CD4-positive, alpha-beta T cell treated with Interleukin-15 for 1 hour (primary cell): ENCODE measurements at regions not wholly inside any gene's neighbourhood (a gene's known extent, or its start where the extent isn't known, plus 50 kb on each side); places are given as distances from the start of the nearest gene placed in this dataset.
"Not testable (repeated sequence)": the region's sequence is repeated elsewhere in the genome, so short reads cannot be mapped to it uniquely, and the experiment has no call there.

Experiments used
- DNase-seq: peaks from one replicate; pipeline ENCODE4 v3.0.0-alpha.2; 2020

DNA sequence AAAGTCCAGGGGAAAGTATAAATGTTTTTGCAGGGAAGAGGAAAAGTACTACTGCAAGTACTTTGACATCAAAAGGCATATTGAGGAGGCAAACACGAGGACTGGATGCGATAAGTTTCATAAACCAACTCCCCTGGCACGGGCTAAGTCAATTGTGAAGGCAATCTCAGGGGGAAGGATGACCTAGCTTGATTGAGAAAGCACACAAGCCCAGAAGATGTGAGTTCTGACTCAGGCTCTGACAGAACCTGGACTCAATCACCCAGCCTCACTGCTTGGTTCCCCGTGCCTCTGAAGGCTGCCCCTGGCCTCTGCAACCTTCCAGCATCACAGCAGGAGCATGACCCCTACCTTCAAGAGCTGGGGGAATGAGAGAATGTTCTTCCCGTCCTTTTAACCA lies 93.2 kb upstream of the ZNF438 start:
- no peak for DNase-seq

DNA sequence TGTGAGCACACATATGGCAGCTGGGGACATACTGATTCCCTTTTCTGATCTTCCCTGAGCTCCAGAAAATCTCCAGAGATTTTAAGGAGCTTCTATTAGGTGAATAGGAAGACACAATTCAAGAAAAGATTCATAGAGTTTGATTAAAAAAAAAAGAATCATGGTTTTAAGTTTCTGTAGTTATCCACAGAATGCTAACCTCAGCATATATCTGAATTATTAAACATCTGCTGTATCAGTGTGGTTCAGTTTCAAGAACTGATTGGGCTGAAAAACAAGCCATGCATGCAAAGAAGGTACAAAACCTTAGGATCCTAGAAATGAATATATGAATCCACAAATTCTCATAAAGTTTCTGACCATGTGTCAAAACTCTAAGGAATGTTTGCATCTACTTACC lies 94.1 kb upstream of the ZNF438 start:
- DNase-seq, result no peak

DNA sequence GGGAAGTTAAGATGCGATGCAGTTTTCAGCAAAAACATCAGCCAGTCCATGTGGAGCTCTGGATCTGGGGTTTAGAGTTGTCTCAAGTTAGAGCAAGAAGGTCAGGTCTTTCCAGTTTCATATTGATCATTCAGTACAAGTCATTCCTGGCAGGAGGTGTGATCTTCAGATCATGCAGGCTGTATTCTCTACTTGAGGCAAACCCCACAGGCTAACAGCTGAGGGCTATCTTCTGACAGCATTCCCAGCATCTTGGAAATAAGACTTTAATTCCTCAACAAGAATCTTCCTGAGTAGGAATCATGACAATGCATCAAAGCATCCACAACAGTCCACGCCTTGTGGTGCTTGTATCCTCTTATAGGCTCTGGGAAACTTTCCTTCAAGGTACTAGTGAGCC lies 94.9 kb upstream of the ZNF438 start:
- DNase-seq, result no peak

DNA sequence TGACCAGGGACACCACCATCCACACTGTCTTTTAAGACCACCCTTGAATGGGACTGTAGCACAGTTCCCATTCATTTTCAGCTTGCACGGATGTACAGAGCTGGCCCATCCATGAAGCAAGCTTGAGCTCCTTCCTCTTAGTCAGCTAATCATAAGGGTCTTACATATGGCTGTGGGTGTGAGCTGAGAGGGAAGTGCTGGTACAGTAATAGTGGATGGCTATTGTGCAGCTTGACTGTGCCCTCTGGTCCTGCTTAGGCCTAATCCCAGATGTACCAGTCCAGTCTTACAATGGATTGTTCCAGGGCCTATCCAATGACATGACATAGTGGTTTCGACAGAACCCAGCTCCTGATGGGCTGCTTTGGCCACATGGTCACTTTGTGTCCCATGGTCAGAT lies 96.9 kb upstream of the ZNF438 start:
- no peak for DNase-seq

DNA sequence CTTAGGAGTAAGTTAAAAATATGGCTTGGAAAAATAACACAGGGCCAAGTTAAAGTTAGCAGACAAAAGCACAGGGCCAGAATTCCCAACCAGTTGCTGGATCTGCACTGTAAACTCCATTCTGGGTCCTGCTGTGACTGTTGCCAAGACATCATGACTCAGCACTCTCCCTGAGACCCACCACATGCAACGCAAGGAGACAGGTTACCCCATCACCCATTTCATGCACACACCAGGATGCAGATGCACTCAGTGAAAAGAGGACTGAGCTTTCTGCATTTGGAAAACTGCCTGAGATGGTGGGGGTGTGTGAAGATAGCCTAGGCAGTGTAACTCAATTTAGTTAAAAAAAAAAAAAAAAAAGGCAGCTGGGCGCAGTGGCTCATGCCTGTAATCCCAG lies 97.6 kb upstream of the ZNF438 start:
- DNase-seq, result no peak

DNA sequence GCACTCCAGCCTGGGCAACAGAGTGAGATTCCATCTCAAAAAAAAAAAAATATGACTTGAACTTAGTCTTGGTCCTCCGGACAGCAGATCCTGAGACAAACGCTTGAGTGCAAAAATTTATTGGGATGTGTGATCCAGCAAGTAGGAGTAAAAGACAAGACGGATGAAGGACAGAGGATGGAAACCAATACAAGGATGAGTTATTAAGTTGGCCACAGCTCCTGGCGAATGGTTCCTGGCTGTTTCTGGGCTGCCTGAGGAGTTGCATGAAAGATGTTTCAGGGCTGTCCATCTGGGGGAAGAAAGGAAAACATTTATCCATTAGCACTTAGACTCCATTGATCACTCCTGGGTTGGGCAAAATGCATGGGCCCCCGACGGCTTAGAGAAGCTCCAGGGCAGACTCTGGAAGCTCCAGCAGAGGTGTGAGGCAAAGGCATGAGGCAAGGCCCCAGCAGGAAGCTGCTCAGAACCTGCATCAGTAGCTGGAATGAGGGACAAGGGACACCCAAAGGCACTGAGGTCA lies 98.3 kb upstream of the ZNF438 start:
- no peak for DNase-seq

DNA sequence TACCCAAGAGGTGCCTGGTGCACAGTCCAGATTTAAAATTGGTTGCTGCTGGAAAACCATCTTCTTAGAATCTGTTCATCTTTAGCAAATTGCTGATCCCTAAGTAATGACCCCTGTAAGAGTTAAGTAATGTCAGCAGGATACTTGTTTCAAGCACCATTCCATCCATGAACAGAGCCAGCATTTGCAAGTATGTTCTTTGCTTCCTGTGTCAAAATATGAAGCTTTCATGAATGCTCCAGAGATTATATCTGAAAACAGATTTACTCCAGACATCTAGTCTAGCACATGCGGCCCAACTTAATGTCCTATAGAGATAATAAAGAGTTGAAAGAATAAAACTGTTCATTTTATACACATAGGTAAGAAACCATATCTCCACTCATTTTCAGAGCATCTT lies 98.7 kb upstream of the ZNF438 start:
- DNase-seq, result no peak

DNA sequence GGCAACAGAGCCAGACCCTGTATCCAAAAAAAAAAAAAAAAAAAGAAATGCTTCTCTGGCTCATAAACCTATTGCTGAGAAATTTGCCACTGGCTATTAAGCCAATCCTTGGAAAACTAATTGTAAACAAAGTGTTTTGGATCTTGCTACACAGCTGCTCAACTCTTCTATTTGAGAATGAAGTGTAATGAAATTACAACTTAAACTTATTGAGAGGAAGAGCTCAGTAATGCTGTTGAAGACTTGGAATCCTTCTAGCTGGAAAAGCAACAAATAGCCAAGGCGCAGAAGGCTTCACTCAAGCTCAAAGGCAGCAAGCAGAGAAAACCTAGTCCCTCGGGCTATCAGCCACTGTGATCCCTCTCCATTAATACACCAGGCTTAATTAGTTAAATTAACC lies 99.6 kb upstream of the ZNF438 start:
- no peak for DNase-seq

DNA sequence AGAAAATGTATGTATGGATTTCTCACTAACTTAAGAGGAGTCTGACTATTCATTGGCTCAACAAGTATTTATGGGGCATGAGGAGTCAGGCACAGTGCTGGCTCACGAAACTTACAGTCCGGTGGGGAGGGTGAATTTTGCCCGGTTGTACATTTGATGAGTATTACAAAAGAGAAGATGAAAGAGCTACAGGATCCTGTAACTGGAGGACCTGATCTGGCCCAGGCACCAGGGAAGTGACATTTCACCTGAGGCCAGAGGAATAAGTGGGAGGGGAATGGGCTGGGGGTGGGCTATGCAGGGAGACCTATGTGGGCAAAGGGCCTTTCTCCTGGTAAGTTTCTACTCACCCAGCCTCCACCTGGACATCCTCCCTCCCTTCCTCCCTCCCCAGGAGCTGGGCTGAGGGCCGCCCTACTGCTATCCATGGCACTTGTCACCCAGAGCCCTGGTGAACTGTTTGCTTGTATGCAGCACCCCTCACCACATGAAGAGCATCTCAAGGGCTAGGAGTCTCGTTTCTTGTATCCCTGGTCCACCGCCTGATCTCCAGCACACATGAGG lies 101.1 kb upstream of the ZNF438 start:
- DNase-seq, result no peak

DNA sequence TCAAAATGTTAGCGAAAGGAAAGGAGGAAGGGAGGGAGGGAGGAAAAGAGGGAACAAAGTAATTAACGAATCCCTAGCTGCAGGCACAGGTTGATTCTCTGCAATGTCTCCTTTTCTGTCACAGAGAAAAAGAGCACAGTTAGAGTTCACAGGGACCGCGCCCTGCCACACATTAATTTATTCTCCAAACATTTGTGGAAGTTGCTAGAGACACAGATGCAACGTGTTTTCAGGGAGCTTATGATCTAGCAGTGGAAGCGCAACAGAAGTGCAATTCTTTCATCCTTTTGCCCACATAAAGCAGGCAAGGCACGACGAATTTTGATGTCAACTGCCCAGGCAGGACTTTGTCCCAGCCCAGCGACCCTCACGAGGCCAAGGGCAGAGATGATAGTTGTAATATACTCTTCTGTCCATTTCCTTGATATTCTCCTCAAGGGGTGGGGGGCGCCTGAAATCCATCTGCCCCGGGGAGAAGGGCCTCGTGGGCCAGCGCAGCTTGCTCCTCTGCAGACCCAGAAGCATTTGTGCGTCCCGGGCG lies 101.7 kb upstream of the ZNF438 start:
- DNase-seq, result no peak

DNA sequence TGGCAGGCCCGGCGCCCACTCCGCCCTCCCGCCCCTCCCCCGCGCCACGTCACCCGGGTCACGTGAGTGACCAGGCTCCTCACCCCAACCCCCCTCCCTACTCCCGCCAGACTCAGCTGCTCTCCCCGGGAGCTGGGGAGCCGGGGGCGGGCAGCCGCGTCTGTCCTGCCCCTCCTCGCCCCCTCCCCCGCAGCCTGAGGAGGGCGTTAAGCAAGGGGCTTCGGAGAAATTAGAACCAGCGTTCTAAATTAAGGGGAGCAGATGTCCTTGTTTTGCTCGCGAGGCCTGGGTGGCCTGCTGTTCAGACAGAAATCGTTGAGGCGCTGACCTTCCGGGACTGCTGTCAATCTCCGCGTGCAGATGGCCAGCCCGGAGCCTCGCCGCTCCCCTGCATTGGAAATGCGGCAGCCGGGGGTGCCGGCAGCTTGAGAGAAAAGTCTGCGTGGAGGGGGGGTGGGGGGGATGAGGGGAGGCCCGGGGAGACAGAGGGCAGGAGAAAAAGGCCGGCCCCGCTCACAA lies 102.2 kb upstream of the ZNF438 start:
- peak; percentile 71 for DNase-seq

DNA sequence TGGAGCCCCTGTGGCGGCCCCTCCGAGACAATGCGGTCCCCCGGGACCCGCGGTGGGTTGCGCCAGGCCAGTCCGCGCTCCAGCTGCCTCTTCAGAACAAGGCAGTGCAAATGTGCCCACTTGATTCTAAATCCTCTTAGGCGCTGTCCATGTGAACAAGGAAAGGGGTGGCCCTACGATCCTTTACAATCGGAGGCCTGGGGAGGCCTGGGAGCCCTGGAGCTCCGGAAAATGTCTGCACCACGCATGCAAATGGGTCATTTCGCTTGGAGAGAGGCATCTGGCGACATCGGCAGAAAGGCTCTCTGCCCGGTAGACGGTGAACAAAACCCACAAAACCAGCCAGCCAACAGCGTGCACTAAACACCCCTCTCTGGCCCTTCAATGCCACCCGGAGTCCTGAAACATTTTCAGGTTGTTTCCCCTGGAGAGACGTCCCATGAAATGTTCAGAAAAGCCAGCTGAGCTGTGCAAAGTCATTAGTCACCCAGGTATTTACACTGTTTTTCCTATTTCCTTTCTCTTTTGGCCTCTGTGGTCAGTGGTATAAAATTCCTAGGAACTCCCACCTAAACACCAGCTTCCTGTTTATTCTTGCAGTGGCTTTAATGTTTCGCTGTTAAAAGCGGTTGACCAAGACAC lies 102.8 kb upstream of the ZNF438 start:
- no peak for DNase-seq

DNA sequence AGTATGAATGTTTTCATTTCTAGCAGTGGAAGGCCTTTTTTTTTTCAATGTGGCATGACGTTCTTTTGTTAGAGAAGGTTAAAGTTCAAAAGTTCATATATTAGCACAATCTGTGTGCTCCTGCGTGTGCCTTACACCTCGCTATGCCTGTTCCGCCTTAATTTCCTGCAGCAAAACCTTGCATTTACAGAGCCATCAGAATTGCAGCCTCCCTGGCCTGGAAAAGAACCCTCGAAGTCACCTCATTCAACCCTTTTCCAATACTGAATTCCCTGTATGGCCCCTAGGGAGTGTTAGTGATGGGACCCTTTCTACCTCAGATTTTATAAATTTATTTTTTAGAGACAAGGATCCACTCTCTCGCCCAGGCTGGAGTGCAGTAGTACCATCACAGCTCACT lies 103.5 kb upstream of the ZNF438 start:
- no peak for DNase-seq

DNA sequence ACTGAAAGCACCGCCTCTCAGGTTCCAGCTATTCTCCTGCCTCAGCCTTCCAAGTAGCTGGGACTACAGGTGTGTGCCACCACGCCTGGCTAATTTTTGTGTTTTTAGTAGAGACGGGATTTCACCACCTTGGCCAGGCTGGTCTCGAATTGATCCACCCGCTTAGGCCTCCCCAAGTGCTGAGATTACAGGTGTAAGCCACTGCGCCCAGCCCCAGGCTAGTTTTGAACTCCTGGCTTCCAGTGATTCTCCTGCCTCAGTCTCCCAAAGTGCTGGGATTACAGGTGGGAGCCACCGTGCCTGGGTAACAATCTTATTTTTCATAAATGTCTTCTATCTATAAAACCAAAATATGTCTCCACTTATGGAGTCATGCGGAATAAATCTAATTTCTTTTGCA lies 104.1 kb upstream of the ZNF438 start:
- not testable (repeated sequence) for DNase-seq

DNA sequence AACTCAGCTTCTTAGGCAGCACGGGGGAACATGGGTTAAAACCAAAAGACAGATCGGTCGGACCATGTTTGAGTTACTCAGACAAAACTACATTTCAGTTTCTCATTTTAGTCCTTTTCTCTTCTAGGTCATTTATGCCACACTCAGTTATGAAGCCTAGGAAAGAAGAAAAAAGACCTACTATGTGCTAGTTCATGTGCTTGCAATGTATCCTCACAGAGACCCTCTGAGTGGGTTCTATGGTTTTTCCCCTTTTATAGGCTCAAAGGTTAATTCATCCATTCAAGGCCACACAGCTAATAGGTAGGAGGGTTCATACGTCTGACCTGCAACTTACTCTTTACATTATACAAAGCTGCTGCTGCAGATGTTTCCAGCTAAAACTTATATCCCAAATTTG lies 104.7 kb upstream of the ZNF438 start:
- no peak for DNase-seq

DNA sequence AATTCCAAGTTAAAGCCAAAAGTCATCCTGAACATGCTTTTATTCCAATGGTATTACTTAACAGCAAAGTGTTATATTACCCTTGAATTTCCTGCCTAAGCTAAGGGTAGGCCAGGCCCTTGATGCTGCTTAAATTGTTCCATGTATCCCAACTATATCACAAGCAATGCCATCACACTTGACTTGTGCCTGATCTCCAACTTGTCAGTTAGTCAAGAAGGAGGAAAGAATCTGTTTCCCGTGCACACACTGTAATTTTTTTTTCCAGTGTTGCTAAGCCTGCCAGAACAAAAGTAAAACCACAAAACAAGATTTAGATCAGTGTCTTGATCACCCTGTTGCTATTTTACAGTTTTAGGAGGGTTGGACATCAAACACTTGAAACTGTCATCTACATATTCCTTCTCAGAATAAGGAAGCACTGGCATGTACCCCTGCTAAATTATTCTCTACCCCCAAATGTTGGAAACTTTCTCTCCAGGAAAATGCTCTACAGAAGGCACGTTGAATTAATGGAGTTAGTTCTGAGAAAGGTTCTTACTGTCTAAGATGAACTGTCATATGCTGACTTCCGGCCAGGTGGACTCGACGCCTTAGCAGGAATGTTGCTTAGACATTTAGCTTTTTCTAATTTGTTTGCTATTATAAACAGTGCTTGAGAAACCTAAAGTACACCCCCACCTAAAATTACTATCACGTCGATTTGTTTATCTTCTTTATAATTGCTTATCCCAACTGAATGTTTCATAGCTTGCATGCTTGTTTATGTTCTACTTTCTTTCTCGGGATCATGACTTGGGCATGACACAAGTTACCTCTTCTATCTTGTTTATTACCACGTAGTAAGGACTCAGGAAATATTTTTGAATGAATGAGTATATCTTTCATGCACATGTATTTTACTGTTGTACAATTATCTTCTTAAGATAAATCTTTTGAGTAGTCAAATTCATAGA lies 105.5 kb upstream of the ZNF438 start:
- DNase-seq, result no peak

DNA sequence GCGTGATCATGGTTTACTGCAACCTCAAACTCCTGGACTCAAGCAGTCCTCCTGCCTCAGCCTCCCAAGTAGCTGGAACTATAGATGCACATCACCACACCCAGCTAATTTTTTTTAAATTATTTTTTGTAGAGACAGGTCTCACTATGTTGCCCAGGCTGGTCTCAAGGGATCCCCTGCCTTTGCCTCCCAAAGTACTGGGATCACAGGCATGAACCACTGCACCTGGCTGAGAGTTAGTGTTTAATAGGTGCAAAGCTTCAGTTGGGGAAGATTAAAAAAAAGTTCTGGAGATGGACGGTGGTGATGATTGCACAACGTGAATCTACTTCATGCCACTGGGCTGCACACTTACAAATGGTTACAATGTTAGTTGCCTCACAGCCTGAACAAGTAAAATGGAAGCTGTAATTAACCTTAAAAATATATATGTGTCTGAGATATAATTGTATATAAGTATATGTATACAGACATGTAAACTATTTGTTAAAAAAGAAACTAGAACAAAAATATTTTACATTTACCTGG lies 106.4 kb upstream of the ZNF438 start:
- no peak for DNase-seq

DNA sequence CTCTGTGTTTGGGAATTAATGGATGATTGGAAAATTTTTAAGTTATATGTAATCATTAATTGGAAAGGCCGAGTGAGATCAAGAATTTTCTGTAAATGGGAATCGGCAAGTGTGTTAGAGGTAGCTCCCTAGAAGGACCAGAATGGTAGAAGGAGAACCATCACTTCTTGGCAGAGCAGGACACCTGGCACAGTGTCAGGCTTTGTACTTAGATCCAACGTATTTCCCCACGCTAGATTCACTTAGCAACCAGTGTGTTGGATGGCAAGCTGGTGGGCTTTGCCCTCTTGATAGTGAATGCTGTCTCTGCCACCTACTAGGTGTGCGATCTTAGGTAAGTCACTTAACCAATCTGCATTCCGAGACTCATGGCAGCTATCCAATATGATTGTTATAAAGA lies 107.8 kb upstream of the ZNF438 start:
- DNase-seq, result no peak

DNA sequence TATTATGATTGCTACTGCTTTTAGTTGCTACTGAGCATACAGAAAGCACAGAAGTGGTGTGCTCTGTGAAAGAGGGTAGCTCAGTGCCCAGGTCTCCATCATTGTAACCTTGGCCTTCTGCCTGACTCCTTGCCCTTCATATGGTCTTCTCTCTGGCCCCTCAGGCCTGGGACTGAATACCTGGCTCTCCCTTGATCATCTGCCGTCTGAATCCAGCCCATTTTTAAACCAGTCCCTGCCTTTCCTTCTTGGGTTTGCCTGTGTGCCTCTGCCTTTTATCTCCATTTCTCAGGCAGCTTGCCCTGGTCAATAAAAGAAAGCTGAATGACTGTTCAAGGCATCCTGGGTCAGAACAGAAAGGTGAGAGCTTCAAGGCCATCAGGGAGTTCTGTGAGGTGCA lies 109.1 kb upstream of the ZNF438 start:
- DNase-seq, result no peak

DNA sequence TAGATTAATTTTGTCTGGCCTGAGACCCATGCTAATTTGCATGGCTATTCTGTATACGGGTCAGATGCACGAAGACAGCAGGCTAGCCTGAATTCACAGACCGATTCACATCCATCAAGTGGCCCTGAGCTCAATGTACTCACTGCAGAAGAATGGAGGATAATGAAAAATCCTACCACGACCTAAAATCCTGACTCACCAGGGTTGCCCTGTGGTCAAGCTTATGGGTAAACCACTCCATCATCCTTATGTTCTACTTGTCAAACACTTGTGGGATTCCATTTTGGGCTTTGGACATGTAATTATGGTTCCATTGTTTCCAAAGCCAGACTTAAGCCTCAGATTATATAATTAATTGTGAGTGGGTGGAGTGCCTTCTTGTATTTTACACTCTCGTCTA lies 110.4 kb upstream of the ZNF438 start:
- no peak for DNase-seq

DNA sequence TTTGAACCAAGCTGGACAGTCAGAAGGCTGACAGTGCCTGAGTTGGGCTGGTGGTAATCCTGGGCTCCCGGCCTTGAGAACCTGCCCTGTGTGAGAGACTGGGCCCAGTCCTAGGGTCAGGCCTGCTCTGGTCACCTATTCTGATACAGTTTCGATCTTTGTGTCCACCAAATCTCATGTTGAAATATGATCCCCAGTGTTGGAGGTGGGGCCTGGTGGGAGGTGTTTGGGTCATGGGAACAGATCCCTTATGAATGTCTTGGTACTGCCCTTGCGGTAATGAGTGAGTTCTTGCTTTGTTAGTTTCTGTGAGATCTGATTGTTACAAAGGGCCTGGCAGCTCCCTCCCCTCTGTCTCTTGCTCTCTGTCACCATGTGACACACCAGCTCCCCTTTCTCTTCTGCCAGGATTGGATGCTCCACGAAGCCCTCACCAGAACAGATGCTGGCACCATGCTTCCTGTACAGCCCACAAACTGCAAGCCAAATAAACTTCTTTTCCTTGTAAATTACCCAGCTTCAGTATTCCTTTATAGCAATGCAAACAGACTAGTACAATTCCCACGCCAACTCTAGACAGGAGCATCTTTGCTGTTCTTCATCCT lies 111.8 kb upstream of the ZNF438 start:
- no peak for DNase-seq

DNA sequence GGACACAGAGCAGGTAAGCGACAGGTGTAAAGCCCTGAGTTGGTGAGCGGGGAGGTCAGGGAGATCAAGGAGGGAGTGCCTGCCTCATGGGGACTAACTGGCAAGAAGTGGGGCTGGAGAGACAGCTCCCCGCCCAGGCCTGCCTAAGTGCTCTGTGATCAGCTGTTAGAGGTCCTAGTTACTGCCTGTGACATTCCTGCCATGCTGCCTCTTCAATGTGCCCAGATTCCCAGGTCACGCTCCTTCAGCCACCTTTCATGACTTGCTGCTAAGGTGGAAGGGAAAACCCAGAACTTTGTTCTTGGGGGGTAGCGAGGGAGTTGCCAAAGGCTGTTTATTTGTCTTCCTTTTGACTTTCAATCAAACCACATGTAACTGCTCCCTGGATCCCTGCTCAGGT lies 114.3 kb upstream of the ZNF438 start:
- no peak for DNase-seq
